Ishikawa (cell line): ENCODE measurements at regions not wholly inside any gene's neighbourhood (a gene's known extent, or its start where the extent isn't known, plus 50 kb on each side); places are given as distances from the start of the nearest gene placed in this dataset.

ENCODE experiments used
- EGR1 ChIP-seq: IDR thresholded peaks from 2 replicates; pipeline ENCODE4 v1.6.1; 2012
- EP300 ChIP-seq: IDR thresholded peaks from 2 replicates; pipeline ENCODE4 v1.6.1; 2012; ENCODE audit warnings: borderline replicate concordance
- FOXM1 ChIP-seq: IDR thresholded peaks from 2 replicates; pipeline ENCODE4 v1.6.1; 2012; ENCODE audit warnings: low read depth, borderline replicate concordance
- NFIC ChIP-seq: IDR thresholded peaks from 2 replicates; pipeline ENCODE4 v1.6.1; 2012
- RAD21 ChIP-seq: IDR thresholded peaks from 2 replicates; pipeline ENCODE4 v1.6.1; 2012; ENCODE audit warnings: low read depth
- YY1 ChIP-seq: IDR thresholded peaks from 2 replicates; pipeline ENCODE4 v1.6.1; 2012; ENCODE audit warnings: low read depth
- TF ChIP-seq, protein P1 (sequence below): IDR thresholded peaks from 2 replicates; pipeline ENCODE4 v1.6.1; 2012; ENCODE audit warnings: low read depth, mild to moderate bottlenecking
- TF ChIP-seq, protein P2 (sequence below): IDR thresholded peaks from 2 replicates; pipeline ENCODE4 v1.6.1; 2012

GRCh38 chr2:586641-587076 is 90.5 kb downstream of the TMEM18 start:
- TF ChIP-seq NFIC = no peak
- TF ChIP-seq, protein P1, sequence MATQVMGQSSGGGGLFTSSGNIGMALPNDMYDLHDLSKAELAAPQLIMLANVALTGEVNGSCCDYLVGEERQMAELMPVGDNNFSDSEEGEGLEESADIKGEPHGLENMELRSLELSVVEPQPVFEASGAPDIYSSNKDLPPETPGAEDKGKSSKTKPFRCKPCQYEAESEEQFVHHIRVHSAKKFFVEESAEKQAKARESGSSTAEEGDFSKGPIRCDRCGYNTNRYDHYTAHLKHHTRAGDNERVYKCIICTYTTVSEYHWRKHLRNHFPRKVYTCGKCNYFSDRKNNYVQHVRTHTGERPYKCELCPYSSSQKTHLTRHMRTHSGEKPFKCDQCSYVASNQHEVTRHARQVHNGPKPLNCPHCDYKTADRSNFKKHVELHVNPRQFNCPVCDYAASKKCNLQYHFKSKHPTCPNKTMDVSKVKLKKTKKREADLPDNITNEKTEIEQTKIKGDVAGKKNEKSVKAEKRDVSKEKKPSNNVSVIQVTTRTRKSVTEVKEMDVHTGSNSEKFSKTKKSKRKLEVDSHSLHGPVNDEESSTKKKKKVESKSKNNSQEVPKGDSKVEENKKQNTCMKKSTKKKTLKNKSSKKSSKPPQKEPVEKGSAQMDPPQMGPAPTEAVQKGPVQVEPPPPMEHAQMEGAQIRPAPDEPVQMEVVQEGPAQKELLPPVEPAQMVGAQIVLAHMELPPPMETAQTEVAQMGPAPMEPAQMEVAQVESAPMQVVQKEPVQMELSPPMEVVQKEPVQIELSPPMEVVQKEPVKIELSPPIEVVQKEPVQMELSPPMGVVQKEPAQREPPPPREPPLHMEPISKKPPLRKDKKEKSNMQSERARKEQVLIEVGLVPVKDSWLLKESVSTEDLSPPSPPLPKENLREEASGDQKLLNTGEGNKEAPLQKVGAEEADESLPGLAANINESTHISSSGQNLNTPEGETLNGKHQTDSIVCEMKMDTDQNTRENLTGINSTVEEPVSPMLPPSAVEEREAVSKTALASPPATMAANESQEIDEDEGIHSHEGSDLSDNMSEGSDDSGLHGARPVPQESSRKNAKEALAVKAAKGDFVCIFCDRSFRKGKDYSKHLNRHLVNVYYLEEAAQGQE = no peak
- TF ChIP-seq RAD21 = no peak
- TF ChIP-seq YY1 = no peak
- TF ChIP-seq EGR1 = no peak
- TF ChIP-seq, protein P2, sequence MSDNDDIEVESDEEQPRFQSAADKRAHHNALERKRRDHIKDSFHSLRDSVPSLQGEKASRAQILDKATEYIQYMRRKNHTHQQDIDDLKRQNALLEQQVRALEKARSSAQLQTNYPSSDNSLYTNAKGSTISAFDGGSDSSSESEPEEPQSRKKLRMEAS = no peak
- no peak for TF ChIP-seq FOXM1
- TF ChIP-seq EP300 = no peak
